ENCODE measurements at regions not wholly inside any gene's neighbourhood (a gene's known extent, or its start where the extent isn't known, plus 50 kb on each side); places are given as distances from the start of the nearest gene placed in this dataset.

GRCh38 chr2:221931251-221931991 is 359.3 kb upstream of the EPHA4 start:
- H4K20me1 ChIP-seq (replicated peaks; ENCODE audit: control insufficient read depth, insufficient read depth, low read length): no peaks in the 10 kb centered on the region
- no peaks in the 10 kb centered on the region for H3K27me3 ChIP-seq (ENCODE audit: control insufficient read depth in 2 of 2, insufficient read depth in 2 of 2, low read length in 2 of 2)
- no peak overlapping the region for H3K4me2 ChIP-seq (ENCODE audit: insufficient read depth, low read length)
- POLR2A ChIA-PET: no interaction called here
- H3K9me1 ChIP-seq (ENCODE audit: control insufficient read depth, insufficient read depth, low read length): no peaks in the 10 kb centered on the region
- CTCF ChIA-PET (ENCODE audit: low intra/inter-chr PET ratio): no interaction called here
- H3K9ac ChIP-seq (ENCODE audit: insufficient read depth in 1 of 2, low read depth in 2 of 2, low read length in 2 of 2): no peak overlapping the region
- FAIRE-seq (no peak), DNase-seq (ENCODE audit: extremely low read depth in 1 of 4, low spot score in 3 of 4) (no peak), ATAC-seq (no peak)
- H3K9me3 ChIP-seq (replicated peaks; ENCODE audit: control insufficient read depth, insufficient read depth, low read depth, low read length): no peaks in the 10 kb centered on the region
- H3K4me3 ChIP-seq: no peak overlapping the region
- intact Hi-C loops (cut with micrococcal nuclease) (no loop called here), in situ Hi-C loops (cut with MboI) (no loop called here)
- no peak overlapping the region for H2AFZ ChIP-seq (ENCODE audit: low read depth, low read length)
- BruUV-seq (replicated peaks): no TSS peak
- 9% methylated on average over 6 of the region's 6 CpGs for WGBS (ENCODE audit: insufficient coverage, low coverage, missing lambda C conversion rate)
- no peaks in the 10 kb centered on the region for H3K36me3 ChIP-seq (ENCODE audit: control insufficient read depth, insufficient read depth, low read length)
- no peaks in the 10 kb centered on the region for H3K4me1 ChIP-seq (replicated peaks in 1 of 2; ENCODE audit: control insufficient read depth in 2 of 2, insufficient read depth in 2 of 2, low read length in 2 of 2)
- no peaks in the 10 kb centered on the region for H3K79me2 ChIP-seq (ENCODE audit: control insufficient read depth, insufficient read depth, low read length)
- no peak overlapping the region for H3K27ac ChIP-seq (ENCODE audit: extremely low read depth, low read depth, low read length)
- TF ChIP-seq DPF2 (IDR thresholded peaks at IDR 0.05) (no peak), ZNF717 (CRISPR knock-in tag; IDR thresholded peaks at IDR 0.05) (no peak), MNT (conservative IDR thresholded peaks at IDR 0.05) (no peak), KDM1A (IDR thresholded peaks at IDR 0.05) (no peak), CBX8 (IDR thresholded peaks at IDR 0.05; ENCODE audit: borderline replicate concordance, extremely low read depth, low read depth, low read length, poor library complexity, severe bottlenecking) (no peak), CAMTA2 (CRISPR knock-in tag; conservative IDR thresholded peaks at IDR 0.05) (no peak), RERE (CRISPR knock-in tag; IDR thresholded peaks at IDR 0.05; ENCODE audit: borderline replicate concordance) (no peak), CTCFL (IDR thresholded peaks at IDR 0.05; ENCODE audit: borderline replicate concordance, insufficient read depth, low read depth, low read length, poor library complexity, severe bottlenecking) (no peak), HES1 (IDR thresholded peaks at IDR 0.05; ENCODE audit: low read depth) (no peak), PHF20 (IDR thresholded peaks at IDR 0.05; ENCODE audit: partially characterized antibody) (no peak), YBX1 (IDR thresholded peaks at IDR 0.05) (no peak), PURB (CRISPR knock-in tag; IDR thresholded peaks at IDR 0.05; ENCODE audit: low read depth) (no peak), POLR2B (IDR thresholded peaks at IDR 0.05; ENCODE audit: low read depth, partially characterized antibody) (no peak)

Data from K562 (cell line).